IPS-18c (cell line): ENCODE measurements at regions not wholly inside any gene's neighbourhood (a gene's known extent, or its start where the extent isn't known, plus 50 kb on each side); places are given as distances from the start of the nearest gene placed in this dataset.
"Not testable (repeated sequence)": the region's sequence is repeated elsewhere in the genome, so short reads cannot be mapped to it uniquely, and the experiment has no call there.

ENCODE experiments used
- H3K4me3 ChIP-seq: 2 replicates; pipeline ENCODE4 v1.7.0; 2013; ENCODE audit warnings: low read depth, mild to moderate bottlenecking, low read length, moderate library complexity; ENCODE audit not compliant: insufficient read depth
- H3K9me3 ChIP-seq: one replicate; pipeline ENCODE4 v1.6.1; 2013; ENCODE audit warnings: mild to moderate bottlenecking, low read length, moderate library complexity; ENCODE audit not compliant: control insufficient read depth, insufficient read depth

DNA sequence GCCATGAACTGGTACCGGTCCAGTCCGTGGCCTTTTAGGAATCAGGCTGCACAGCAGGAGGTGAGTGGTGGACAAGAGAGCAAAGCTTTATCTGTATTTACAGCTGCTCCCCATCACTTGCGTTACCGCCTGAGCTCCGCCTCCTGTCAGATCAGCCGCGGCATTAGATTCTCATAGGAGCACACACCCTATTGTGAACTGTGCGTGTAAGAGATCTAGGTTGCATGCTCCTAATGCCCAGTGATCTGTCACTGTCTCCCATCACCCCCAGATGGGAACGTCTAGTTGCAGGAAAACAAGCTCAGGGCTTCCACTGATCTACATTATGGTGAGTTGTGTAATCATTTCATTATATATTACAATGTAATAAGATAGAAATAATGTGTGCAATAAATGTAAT lies 319.9 kb upstream of the NOTCH2NLA start:
- H3K4me3 ChIP-seq, H3K9me3 ChIP-seq: not testable (repeated sequence)

DNA sequence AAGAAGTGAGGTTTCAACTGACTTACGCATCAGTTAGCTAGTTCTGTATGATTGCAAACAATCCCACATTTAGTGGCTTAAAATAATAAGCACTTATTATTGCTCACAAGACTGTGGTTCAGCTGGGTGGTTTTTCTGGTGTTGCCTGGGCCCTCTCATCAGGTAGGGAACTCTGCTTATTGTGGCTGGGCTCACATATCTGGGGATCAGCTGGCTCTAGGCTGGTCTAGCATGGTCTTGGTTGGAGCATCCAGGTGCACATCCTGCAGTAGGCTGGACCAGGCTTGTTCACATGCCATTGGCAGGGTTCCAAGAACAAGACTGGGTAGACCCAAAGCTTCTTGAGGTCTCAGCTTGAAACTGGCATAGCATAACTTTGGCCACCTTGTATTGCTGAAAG lies 317.4 kb upstream of the NOTCH2NLA start:
- H3K4me3 ChIP-seq, H3K9me3 ChIP-seq: not testable (repeated sequence)

DNA sequence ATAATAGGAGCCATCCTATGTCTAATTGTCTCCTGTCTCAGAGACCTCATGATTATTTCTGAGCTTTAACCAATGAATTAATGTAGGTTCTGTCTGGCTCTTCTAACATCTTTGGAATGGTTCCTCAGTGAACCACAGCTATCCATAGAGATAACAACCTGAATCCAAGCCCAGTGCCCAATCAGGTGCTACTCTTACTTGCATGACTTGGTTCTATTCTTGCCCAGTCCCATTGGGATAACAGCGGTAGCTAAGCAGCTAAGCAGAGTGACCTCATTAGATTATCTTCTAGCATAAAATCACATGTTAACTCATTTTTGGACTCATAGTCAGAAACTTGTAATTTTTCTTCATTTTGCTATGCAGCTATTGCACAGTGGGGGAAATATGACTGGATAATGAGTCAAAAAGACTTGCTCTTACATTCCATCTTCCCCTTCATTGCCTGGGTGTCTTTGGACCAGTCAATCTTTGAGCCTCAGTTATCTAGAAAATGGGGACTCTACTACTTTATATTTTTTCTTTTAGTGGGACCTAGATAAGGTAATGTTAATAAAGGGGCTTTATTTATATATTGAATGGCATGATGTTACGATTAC lies 309.1 kb upstream of the NOTCH2NLA start:
- not testable (repeated sequence) for H3K4me3 ChIP-seq, H3K9me3 ChIP-seq

DNA sequence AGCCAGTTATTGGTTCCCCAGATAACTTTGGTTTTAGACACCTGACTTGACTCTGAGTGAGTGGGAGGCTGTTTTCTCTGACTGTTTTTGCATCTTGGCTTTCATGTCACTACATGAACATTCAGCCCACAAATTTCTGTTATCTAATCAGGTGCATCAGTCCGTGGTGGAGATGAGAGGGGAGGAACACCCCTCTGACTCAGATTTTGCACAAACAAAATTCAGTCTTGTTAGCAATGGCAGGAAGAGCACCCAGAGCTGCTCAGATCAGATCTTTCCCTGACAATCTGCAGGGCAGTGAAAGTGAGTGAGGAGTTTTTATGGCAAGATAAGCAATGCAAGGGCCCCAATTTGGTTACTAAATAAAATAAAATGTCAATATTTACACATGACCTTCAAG lies 307.2 kb upstream of the NOTCH2NLA start:
- not testable (repeated sequence) for H3K4me3 ChIP-seq, H3K9me3 ChIP-seq

DNA sequence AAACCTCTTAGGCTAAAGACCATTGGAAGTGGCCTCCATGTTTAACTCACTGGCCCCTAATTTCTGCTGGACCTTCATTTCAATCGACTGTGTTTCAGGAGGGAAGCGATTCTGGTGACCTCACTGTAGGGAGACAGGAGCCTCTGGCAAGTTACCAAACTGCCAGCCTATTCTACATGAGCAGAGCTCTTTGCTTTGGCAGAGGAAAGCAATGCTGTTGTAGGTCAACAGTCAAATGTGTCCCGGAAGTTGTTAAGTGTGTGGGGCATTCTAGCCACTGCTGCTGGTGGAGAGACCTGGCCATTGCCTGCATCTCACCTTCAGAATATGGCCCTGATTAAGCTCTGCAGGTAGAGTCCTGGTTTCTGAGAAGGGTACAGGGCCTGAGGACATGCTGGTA lies 306.8 kb upstream of the NOTCH2NLA start:
- not testable (repeated sequence) for H3K9me3 ChIP-seq, H3K4me3 ChIP-seq

DNA sequence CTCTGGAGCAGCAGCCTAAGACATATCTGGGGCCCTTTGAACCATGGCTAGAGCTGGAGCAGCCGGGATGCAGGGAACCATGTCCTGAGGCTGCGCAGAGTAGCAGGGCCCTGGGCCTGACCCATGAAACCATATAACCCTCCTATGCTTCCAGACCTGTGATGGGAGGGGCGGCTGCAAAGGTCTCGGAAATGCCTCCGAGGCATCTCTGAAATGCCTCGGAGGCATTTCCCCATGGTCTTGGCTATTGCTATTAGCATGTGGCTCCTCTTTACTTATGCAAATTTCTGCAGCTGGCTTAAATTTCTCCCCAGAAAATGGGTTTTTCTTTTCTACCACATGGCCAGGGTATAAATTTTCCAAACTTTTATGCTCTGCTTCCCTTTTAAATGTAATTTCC lies 302.1 kb upstream of the NOTCH2NLA start:
- H3K9me3 ChIP-seq, H3K4me3 ChIP-seq: not testable (repeated sequence)

DNA sequence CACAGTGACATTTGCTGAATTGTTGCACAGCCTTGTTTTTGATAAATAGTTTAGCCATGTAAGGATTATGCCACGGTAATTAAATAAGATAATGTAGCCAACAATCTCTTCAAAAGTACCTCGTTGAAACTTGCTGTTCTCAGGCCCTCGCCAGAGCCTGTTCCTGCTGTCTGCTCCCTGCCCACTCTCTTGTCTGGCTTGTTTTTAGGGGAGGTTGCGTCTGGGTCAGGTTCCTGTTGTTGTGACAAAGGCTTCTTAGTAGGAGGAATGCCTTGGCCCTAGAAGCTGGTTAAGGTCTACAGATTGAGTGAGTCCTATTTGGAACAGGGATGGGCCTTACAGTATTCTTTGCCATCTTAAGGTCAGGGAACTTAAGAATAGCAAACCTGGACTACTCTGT lies 294.0 kb upstream of the NOTCH2NLA start:
- H3K4me3 ChIP-seq, H3K9me3 ChIP-seq: not testable (repeated sequence)

DNA sequence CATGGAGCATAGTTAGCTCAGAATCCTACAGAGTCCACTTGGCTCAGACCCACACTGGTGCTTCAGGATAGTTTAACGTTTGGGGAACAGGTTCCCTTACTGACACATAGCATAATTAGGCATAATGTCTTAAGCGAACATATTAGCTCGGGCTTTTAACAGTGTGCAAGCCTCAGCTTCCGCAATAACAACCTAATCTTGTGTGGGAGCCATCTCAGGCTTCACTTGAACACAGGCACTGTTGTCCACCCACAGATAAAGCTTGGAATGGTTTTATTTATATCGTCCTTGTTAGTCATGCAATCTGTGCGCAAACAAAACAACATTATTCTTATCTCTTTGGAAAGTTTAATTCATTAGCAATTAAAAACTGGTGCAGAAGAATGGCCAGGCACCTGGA lies 293.5 kb upstream of the NOTCH2NLA start:
- not testable (repeated sequence) for H3K4me3 ChIP-seq, H3K9me3 ChIP-seq

DNA sequence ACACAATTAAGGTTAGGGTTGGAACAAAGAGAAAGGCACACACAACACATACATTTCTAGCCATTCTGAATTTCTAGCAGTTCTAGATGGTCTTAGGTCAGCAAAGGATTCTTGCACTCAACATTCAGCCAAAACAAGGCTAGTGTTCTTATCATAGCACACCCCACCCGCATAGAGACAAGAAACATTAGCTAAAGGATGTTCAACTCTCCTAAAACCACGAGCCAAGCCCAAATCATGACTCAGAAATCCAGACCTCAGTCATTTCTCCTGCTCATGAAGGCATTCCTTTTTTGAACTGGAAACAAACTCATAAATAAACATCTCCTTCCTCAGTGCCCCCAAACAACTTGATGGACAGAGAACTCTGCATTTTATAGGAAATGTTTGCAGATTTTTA lies 293.0 kb upstream of the NOTCH2NLA start:
- H3K4me3 ChIP-seq, H3K9me3 ChIP-seq: not testable (repeated sequence)

DNA sequence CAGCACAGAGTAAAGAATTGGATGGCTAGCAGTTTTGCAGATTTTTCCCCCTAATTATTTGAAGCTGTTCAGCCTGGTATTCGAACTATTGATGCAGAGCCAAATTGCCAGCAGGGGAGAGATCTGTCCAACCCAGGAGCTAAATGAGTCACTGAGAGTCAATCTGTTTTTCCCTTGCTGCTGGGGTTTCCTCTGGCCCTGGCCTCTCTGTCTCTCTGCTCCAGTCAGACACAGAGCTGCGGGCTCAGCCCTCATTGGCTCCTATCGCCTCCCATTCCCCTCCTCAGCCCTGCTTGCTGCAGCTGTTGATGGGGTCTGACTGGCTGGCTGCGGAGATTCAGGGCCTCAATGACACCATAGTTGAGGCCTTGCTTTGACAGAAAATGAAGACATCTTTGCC lies 284.9 kb upstream of the NOTCH2NLA start:
- not testable (repeated sequence) for H3K4me3 ChIP-seq, H3K9me3 ChIP-seq

DNA sequence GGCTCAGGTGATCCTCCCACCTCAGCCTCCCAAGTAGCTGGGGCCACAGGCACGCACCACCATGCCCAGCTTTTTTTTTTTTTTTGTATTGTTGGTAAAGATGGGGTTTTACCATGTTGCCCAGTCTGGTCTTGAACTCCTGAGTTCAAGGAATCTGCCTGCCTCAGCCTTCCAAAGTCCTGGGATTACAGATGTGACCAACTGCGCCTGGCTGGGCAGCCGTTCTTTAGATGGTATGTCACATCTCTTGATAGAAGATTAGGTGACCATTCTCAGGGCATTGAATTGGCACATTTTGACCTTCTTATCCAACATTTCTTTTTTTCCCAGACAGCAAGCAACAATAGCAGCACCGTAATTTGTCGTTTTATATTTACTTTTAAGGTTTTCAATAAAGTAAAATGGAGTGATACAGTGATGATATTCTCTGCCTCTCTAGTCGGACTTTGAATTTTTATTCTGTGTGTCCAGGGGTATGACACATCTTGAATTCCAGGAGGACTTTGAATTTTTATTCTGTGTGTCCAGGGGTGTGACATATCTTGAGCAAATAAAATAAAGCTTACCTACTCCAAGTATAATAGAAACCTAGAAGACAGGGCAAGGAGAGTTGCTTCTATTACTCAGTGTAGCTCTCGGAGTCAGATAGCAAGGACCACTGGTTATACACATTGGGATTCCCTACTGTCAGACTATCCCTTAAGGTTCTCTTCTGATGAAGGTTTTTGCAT lies 282.4 kb upstream of the NOTCH2NLA start:
- not testable (repeated sequence) for H3K4me3 ChIP-seq, H3K9me3 ChIP-seq

DNA sequence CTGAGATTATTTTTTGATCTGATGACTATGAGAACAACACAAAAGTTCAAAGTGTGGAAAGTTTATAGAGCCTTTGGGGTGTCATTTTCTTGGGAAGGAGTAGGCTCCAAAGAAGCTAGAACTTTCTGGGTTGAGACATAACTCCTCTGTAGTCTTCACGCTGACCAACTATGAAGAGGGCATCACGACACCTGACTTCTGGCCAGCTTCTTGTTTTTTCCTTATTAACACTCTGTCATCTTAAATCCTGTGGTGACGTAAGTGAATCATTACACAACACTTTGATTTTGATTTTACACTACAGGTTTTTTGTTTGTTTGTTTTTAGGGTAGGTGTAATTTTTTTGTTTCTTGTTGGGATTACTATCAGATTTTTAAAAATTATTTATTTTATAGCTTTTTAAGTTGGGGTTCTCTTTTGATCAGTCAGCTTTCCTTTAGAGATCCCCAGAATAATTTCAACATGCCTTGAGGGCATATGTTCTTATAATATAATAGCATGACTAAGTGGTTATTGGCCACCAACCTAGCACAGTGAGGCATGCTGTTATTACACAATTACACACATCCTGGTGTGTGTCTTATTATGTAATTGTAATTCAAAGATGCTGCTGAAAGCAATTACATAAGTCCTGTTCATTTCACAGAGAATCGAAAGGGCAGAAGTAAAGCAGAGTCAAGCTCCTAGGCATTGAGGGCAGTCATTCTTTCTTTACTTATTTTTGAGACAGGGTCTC lies 281.6 kb upstream of the NOTCH2NLA start:
- H3K9me3 ChIP-seq, H3K4me3 ChIP-seq: not testable (repeated sequence)

DNA sequence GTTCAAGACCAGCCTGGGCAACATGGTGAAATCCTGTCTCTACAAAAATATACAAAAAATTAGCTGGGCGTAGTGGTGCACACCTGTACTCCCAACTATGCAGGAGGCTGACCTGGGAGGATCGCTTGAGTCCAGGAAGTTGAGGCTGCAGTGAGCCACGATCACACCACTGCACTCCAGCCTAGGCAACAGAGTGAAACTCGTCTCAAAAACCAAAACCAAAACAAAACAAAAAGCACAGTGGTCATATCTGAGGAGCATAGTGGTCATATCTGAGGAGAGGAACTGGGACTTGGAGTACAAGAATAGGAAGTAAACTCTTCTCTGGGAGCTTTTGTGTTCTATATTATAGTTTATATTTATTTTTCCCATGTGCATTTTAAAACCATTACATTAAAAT lies 275.3 kb upstream of the NOTCH2NLA start:
- not testable (repeated sequence) for H3K9me3 ChIP-seq, H3K4me3 ChIP-seq

DNA sequence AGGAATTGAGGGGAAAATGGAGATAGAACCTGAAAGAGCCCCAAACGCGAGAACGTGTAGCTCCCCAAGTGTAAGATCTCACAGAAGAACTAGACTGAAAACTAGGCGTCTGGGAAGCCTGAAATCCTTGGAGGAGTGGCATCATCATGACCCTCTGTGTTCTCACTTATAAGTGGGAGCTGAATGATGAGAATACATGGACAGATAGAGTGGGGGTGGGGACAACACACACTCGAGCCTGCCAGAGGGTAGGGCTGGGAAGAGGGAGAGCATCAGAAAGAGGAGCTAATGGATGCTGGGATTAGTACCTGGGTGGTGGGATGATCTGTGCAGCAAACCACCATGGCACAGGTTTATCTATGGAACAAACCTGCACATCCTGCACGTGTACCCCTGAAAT lies 258.7 kb upstream of the NOTCH2NLA start:
- H3K9me3 ChIP-seq, H3K4me3 ChIP-seq: not testable (repeated sequence)

DNA sequence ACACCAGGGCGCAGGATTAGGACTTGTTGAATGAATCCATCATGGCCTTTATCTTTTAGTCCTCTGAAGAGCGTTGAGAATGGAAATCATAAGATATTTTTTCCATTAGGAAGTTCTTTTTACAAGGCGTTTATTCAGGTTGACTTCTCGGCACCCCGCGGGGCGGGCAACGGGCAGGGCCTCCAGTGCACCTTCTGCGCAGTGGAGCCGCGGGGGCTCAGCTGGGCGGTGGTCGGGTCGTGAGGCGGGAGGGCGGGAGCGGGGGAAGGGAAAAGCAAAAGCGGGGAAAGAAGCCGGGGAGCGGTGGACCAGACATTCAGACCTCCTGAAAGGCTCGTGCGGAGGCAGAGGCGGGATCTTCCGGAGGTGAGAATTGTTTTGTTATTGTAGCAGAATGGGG lies 258.3 kb upstream of the NOTCH2NLA start:
- H3K4me3 ChIP-seq = not testable (repeated sequence)

DNA sequence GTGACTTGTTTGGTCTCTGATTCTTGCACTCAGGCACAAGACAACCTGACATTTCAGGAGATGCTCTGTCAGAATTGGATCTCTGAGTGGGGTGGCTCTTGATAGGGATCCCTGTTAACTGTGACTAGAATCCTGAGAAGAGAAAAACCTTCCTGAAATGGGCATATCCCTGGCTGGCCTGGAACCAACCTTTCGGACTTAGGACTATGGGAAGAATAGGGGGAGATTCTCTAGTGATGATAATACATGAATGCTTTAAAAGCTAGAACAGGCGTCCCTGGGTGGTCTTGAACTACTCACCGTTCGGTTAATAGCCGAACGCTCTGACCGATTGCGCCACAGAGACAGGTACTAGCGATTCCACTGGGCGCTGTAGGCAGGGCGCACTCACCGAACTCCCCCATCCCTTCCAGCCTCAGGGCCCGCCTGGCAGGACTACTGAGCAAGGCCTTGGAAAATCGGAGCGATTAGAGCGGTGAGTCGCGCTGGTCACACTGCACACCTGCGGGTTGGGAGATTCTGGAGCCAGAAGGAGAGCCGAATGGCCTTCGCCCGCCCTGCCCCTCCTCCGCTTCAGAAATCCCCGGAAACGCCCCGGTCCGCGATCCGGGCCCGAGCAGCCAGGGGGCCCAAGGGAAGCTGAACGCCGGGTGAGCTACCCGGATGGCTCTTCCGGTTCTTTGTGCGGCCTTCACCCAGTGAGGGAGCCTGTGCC lies 257.6 kb upstream of the NOTCH2NLA start:
- H3K9me3 ChIP-seq, H3K4me3 ChIP-seq: not testable (repeated sequence)

More for the DNA sequence above, 258.3 kb upstream of the NOTCH2NLA start:
- not testable (repeated sequence) for H3K9me3 ChIP-seq

DNA sequence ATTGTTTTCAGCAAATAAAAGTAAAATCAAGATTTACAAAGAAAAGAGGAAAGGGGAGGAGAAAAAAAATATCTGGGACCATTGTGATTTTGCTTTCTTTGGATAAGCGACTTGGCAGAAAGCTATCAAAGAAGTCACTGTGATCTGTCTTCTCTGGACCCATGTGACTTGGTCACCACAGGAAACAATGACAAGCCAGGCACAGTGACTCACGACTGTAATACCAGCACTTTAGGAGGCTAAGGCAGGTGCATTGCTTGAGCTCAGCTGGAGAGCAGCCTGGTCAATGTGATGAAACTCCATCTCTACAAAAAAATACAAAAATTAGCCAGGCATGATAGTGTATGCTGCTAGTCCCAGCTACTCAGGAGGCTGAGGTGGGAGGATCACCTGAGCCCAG lies 255.4 kb upstream of the NOTCH2NLA start:
- H3K4me3 ChIP-seq = not testable (repeated sequence)

DNA sequence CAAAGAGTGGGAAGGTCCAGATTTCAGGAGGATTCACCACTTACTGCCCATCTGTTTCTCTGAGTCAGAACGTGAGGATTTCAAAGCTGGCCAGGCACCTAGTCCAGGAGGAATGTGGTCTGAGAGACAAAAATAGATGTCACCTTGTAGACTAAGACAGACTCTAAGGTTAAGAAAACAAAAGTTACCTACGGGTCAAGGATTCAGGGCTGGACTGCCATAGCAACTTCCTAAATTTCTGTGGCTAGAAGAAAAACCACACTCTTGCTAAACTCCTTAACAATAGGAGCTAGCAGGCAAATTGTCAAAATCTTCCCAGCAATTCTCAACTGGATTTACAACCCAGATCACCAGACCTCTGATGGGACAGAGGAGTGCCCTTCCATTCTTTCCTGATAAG lies 250.4 kb upstream of the NOTCH2NLA start:
- H3K4me3 ChIP-seq = not testable (repeated sequence)

More for the DNA sequence above, 255.4 kb upstream of the NOTCH2NLA start:
- H3K9me3 ChIP-seq = not testable (repeated sequence)

More for the DNA sequence above, 250.4 kb upstream of the NOTCH2NLA start:
- H3K9me3 ChIP-seq = not testable (repeated sequence)
